ENCODE measurements at regions not wholly inside any gene's neighbourhood (a gene's known extent, or its start where the extent isn't known, plus 50 kb on each side); places are given as distances from the start of the nearest gene placed in this dataset.

DNA sequence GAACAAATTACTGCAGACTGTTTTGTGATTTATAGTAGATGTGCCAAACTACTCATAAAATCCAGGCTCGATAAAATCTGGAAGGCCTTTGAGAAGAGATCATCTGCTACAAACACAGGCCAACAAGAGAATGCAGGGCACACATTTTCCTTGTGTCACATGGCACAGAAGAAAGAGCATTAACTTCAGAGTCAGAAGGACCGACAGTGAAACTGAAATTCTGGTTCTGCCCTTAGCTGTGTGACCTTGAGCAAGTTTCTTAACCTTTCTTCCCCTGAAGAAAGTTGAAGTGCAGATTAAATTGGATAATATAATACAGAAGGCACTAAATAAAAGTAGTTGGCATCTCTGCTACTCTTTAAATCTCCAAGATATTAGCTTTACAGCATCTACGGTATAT lies 338.4 kb upstream of the IRAK1BP1 start:
- CTCF ChIA-PET: no interaction called here
- Histone ChIP-seq H3K4me3 (ENCODE audit: low read depth, low read length) (no peak overlapping the region), H3K27ac (ENCODE audit: extremely low read depth, low read depth, low read length) (no peak overlapping the region), H3K36me3 (ENCODE audit: control insufficient read depth in 2 of 2, insufficient read depth in 1 of 2, low read length in 2 of 2) (no peaks in the 10 kb centered on the region), H3K9me3 (ENCODE audit: control insufficient read depth, insufficient read depth, low read depth, low read length) (no peaks in the 10 kb centered on the region), H3K4me1 (ENCODE audit: control insufficient read depth, insufficient read depth, low read length) (no peaks in the 10 kb centered on the region)
- POLR2A ChIA-PET: no interaction called here
- TF ChIP-seq MEIS1 (CRISPR knock-in tag; IDR thresholded peaks at IDR 0.05; ENCODE audit: borderline replicate concordance) (no peak), ZNF16 (tag by site-specific recombination; IDR thresholded peaks at IDR 0.05; ENCODE audit: low read depth) (no peak), ZEB2 (tag by site-specific recombination; IDR thresholded peaks at IDR 0.05) (no peak), SCRT1 (tag by site-specific recombination; IDR thresholded peaks at IDR 0.05; ENCODE audit: borderline replicate concordance) (no peak), ZNF792 (tag by site-specific recombination; IDR thresholded peaks at IDR 0.05) (no peak), ZNF169 (tag by site-specific recombination; IDR thresholded peaks at IDR 0.05) (no peak), ZBTB7A (tag by site-specific recombination; IDR thresholded peaks at IDR 0.05; ENCODE audit: low read depth) (no peak), ZNF529 (tag by site-specific recombination; IDR thresholded peaks at IDR 0.05; ENCODE audit: insufficient replicate concordance) (no peak), SCRT2 (tag by site-specific recombination; IDR thresholded peaks at IDR 0.05) (no peak)
- TF ChIP-seq, protein P1, sequence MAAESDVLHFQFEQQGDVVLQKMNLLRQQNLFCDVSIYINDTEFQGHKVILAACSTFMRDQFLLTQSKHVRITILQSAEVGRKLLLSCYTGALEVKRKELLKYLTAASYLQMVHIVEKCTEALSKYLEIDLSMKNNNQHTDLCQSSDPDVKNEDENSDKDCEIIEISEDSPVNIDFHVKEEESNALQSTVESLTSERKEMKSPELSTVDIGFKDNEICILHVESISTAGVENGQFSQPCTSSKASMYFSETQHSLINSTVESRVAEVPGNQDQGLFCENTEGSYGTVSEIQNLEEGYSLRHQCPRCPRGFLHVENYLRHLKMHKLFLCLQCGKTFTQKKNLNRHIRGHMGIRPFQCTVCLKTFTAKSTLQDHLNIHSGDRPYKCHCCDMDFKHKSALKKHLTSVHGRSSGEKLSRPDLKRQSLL (tag by site-specific recombination; IDR thresholded peaks at IDR 0.05): no peak
- TF ChIP-seq, protein P2, sequence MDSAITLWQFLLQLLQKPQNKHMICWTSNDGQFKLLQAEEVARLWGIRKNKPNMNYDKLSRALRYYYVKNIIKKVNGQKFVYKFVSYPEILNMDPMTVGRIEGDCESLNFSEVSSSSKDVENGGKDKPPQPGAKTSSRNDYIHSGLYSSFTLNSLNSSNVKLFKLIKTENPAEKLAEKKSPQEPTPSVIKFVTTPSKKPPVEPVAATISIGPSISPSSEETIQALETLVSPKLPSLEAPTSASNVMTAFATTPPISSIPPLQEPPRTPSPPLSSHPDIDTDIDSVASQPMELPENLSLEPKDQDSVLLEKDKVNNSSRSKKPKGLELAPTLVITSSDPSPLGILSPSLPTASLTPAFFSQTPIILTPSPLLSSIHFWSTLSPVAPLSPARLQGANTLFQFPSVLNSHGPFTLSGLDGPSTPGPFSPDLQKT (IDR thresholded peaks at IDR 0.05; ENCODE audit: borderline replicate concordance, low read depth, low read length): no peak
- TF ChIP-seq, protein P3, sequence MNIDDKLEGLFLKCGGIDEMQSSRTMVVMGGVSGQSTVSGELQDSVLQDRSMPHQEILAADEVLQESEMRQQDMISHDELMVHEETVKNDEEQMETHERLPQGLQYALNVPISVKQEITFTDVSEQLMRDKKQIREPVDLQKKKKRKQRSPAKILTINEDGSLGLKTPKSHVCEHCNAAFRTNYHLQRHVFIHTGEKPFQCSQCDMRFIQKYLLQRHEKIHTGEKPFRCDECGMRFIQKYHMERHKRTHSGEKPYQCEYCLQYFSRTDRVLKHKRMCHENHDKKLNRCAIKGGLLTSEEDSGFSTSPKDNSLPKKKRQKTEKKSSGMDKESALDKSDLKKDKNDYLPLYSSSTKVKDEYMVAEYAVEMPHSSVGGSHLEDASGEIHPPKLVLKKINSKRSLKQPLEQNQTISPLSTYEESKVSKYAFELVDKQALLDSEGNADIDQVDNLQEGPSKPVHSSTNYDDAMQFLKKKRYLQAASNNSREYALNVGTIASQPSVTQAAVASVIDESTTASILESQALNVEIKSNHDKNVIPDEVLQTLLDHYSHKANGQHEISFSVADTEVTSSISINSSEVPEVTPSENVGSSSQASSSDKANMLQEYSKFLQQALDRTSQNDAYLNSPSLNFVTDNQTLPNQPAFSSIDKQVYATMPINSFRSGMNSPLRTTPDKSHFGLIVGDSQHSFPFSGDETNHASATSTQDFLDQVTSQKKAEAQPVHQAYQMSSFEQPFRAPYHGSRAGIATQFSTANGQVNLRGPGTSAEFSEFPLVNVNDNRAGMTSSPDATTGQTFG (tag by site-specific recombination; IDR thresholded peaks at IDR 0.05; ENCODE audit: borderline replicate concordance): no peak
- TF ChIP-seq, protein P4, sequence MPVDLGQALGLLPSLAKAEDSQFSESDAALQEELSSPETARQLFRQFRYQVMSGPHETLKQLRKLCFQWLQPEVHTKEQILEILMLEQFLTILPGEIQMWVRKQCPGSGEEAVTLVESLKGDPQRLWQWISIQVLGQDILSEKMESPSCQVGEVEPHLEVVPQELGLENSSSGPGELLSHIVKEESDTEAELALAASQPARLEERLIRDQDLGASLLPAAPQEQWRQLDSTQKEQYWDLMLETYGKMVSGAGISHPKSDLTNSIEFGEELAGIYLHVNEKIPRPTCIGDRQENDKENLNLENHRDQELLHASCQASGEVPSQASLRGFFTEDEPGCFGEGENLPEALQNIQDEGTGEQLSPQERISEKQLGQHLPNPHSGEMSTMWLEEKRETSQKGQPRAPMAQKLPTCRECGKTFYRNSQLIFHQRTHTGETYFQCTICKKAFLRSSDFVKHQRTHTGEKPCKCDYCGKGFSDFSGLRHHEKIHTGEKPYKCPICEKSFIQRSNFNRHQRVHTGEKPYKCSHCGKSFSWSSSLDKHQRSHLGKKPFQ (tag by site-specific recombination; IDR thresholded peaks at IDR 0.05): no peak

DNA sequence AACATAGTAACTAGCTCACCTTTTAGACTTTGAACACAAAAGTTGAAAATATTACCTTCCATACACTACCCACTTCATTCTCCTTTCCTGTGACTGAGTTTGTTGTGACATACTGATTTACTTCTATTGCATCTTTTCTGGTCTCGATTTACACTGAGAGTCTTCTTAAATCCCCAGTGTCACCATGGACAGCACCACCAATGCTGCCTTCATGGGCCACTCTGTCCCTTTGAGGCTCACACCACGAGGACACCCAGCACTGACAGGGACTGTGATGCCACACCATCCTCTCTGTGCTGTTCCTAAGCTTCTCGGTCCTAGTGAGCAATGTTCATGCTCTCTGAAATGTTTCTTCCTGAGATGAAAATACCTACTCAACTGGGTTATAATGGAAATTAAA lies 337.1 kb upstream of the IRAK1BP1 start:
- Histone ChIP-seq H3K4me3 (ENCODE audit: low read depth, low read length) (no peak overlapping the region), H3K27ac (ENCODE audit: extremely low read depth, low read depth, low read length) (no peak overlapping the region), H3K4me1 (ENCODE audit: control insufficient read depth, insufficient read depth, low read length) (no peaks in the 10 kb centered on the region), H3K36me3 (ENCODE audit: control insufficient read depth in 2 of 2, insufficient read depth in 1 of 2, low read length in 2 of 2) (no peaks in the 10 kb centered on the region), H3K9me3 (ENCODE audit: control insufficient read depth, insufficient read depth, low read depth, low read length) (no peaks in the 10 kb centered on the region)
- CTCF ChIA-PET: no interaction called here
- TF ChIP-seq, protein P5, sequence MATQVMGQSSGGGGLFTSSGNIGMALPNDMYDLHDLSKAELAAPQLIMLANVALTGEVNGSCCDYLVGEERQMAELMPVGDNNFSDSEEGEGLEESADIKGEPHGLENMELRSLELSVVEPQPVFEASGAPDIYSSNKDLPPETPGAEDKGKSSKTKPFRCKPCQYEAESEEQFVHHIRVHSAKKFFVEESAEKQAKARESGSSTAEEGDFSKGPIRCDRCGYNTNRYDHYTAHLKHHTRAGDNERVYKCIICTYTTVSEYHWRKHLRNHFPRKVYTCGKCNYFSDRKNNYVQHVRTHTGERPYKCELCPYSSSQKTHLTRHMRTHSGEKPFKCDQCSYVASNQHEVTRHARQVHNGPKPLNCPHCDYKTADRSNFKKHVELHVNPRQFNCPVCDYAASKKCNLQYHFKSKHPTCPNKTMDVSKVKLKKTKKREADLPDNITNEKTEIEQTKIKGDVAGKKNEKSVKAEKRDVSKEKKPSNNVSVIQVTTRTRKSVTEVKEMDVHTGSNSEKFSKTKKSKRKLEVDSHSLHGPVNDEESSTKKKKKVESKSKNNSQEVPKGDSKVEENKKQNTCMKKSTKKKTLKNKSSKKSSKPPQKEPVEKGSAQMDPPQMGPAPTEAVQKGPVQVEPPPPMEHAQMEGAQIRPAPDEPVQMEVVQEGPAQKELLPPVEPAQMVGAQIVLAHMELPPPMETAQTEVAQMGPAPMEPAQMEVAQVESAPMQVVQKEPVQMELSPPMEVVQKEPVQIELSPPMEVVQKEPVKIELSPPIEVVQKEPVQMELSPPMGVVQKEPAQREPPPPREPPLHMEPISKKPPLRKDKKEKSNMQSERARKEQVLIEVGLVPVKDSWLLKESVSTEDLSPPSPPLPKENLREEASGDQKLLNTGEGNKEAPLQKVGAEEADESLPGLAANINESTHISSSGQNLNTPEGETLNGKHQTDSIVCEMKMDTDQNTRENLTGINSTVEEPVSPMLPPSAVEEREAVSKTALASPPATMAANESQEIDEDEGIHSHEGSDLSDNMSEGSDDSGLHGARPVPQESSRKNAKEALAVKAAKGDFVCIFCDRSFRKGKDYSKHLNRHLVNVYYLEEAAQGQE (tag by site-specific recombination; IDR thresholded peaks at IDR 0.05): peak; percentile 96
- TF ChIP-seq ZNF16 (tag by site-specific recombination; IDR thresholded peaks at IDR 0.05; ENCODE audit: low read depth): no peak
- POLR2A ChIA-PET: no interaction called here

Measured in HEK293 (cell line).